Midbrain (tissue), 1 donor: ENCODE measurements at regions not wholly inside any gene's neighbourhood (a gene's known extent, or its start where the extent isn't known, plus 50 kb on each side); places are given as distances from the start of the nearest gene placed in this dataset.

Source experiments
- DNase-seq: peaks from one replicate; lab custom pipeline; 2025; lab: John Stamatoyannopoulos, UW

- no peak for DNase-seq
These were observed 143.8 kb upstream of the FOXF1 start for GRCh38 chr16:86366481-86366880.

- DNase-seq, result no peak
These were observed 142.8 kb upstream of the FOXF1 start for GRCh38 chr16:86367291-86368072.

- DNase-seq, result no peak
These were observed 142.1 kb upstream of the FOXF1 start for GRCh38 chr16:86368261-86368660.

- DNase-seq, result no peak
These were observed 140.3 kb upstream of the FOXF1 start for GRCh38 chr16:86370062-86370461.

GRCh38 chr16:86371083-86371803 lies 139.1 kb upstream of the FOXF1 start:
- DNase-seq, result no peak

GRCh38 chr16:86372193-86372592 lies 138.1 kb upstream of the FOXF1 start:
- DNase-seq, result no peak

- DNase-seq, result no peak
These were observed 136.9 kb upstream of the FOXF1 start for GRCh38 chr16:86373276-86373901.

GRCh38 chr16:86374603-86375130 lies 135.7 kb upstream of the FOXF1 start:
- no peak for DNase-seq

- no peak for DNase-seq
These were observed 135.0 kb upstream of the FOXF1 start for GRCh38 chr16:86375364-86375763.

- no peak for DNase-seq
These were observed 134.5 kb upstream of the FOXF1 start for GRCh38 chr16:86375851-86376250.

- DNase-seq, result no peak
These were observed 133.5 kb upstream of the FOXF1 start for GRCh38 chr16:86376837-86377236.

- no peak for DNase-seq
These were observed 132.9 kb upstream of the FOXF1 start for GRCh38 chr16:86377251-86378022.

- no peak for DNase-seq
These were observed 132.2 kb upstream of the FOXF1 start for GRCh38 chr16:86378128-86378527.

- no peak for DNase-seq
These were observed 131.4 kb upstream of the FOXF1 start for GRCh38 chr16:86378831-86379504.

GRCh38 chr16:86379505-86379846 lies 130.9 kb upstream of the FOXF1 start:
- no peak for DNase-seq

GRCh38 chr16:86380030-86380429 lies 130.3 kb upstream of the FOXF1 start:
- no peak for DNase-seq

- DNase-seq, result no peak
These were observed 128.8 kb upstream of the FOXF1 start for GRCh38 chr16:86381491-86381890.

- no peak for DNase-seq
These were observed 128.1 kb upstream of the FOXF1 start for GRCh38 chr16:86382067-86382773.

- no peak for DNase-seq
These were observed 127.4 kb upstream of the FOXF1 start for GRCh38 chr16:86382774-86383407.

GRCh38 chr16:86383488-86384262 lies 126.7 kb upstream of the FOXF1 start:
- DNase-seq, result no peak
